GM19238 (cell line): ENCODE measurements at regions not wholly inside any gene's neighbourhood (a gene's known extent, or its start where the extent isn't known, plus 50 kb on each side); places are given as distances from the start of the nearest gene placed in this dataset.
"Not testable (repeated sequence)": the region's sequence is repeated elsewhere in the genome, so short reads cannot be mapped to it uniquely, and the experiment has no call there.

Experiments
- DNase-seq: peaks from one replicate; pipeline ENCODE4 v3.0.0; 2011; ENCODE audit warnings: low spot score; ENCODE audit not compliant: insufficient read length

DNA sequence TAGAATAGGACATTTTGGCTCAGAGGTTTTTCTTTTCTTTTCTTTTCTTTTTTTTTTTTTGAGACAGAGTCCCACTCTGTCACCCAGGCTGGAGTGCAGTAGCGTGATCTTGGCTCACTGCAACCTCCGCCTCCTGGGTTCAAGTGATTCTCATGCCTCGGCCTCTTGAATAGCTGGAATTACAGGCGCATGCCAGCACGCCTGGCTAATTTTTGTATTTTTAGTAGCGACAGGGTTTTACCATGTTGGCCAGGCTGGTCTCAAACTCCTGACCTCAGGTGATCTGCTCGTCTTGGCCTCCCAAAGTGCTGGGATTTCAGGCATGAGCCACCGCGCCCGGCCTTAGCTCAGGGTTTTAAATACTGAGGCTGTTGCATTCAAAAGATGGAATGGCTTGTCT is 156.1 kb downstream of the PRL start:
- DNase-seq = not testable (repeated sequence)

DNA sequence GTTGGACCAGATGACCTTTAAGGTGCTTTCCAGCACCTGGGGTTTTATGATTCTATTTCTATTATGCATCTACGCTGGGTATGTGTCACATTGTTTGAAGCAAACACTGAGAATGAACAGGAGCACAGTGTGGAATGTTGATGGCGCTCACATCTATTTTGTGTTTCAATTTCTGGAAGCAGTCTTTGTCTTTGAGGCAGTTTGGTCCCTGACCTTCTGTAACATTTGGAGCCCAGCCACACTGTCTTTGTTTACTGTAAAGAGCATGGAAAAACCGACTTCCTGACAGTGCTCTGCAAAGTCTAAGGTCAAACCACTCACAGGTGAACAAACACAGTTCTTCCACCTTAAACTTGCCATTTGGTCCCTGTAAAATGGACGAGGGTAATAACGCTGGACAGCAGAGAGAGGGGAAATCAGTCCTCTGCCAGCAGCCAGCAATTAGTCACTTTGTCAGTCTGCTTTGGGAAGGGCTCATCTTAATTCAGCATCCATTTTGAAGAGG is 155.5 kb downstream of the PRL start:
- DNase-seq = no peak

DNA sequence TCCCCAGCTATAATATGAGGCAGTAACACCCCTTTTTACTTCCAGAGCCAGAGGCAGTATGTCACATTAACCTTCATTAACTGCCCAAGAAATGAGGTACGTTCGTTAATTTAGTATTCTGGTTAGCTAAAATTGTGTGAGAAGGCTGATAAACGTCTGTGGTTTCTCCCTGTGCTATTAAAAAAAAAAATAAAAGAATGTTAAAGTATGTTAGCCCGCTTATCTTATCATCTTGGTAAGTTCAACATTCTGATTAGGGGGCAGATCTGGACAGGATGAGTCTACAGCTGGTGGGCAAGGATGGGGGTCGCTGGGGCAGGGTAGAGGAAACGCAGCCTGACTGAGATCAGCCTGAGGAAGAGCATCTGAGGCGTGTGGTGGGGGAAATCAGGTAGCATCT is 154.0 kb downstream of the PRL start:
- DNase-seq = no peak

- DNase-seq = no peak
Measured at GRCh38 chr6:22145376-22145775, 151.5 kb downstream of the PRL start.

DNA sequence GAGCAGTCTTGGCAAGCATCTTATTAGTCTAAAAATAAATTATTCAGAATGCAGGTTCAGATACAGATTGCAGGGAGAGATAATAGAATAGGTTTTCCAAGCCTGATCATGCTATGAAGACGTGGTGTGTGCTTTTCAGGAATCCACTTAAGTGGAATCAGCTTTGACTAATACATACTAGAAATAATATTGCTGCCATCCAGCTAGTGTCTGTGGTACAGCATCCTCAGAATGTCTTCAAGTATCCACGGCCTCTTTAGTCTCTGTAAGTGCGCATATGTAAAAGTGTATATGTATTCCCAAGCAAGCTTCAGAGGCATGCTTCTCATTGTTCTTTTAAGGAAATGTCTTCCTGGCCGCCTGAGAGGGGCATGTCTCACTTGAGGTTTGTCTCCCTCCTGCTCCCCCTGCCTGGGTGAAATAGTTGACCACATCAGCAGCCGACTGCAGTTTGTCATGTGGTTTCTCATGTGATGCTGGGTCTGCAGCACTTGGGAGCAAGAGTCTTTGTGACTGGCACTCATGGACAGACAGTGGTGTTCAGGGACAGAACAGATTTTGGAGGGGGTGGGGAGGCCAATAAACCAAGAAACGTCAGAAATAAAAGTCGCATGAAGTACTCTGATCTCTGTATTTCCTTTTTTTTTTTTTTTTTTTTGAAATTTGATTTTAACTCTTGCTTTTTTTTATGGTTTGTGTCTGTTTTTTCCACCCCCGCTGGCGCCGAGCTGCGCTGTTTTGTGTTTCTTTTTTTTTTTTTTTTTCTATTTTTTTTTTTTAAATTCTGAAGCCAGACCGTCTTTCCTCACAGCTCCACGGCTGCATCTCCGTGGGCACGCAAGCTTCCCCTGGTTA is 150.8 kb downstream of the PRL start:
- DNase-seq = no peak

DNA sequence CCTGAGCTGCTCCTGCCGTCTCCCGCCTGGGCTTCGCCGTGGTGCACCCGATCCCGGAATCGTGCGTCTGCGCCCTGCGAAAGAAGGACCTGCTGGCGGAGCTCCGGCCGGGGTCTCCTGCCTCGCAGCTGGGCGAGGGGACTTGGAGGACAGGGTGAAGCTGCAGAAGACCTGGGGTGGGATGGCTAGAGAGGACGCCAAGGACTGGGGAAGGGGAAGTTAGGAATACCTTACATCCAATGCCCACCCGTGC is 150.2 kb downstream of the PRL start:
- no peak for DNase-seq

DNA sequence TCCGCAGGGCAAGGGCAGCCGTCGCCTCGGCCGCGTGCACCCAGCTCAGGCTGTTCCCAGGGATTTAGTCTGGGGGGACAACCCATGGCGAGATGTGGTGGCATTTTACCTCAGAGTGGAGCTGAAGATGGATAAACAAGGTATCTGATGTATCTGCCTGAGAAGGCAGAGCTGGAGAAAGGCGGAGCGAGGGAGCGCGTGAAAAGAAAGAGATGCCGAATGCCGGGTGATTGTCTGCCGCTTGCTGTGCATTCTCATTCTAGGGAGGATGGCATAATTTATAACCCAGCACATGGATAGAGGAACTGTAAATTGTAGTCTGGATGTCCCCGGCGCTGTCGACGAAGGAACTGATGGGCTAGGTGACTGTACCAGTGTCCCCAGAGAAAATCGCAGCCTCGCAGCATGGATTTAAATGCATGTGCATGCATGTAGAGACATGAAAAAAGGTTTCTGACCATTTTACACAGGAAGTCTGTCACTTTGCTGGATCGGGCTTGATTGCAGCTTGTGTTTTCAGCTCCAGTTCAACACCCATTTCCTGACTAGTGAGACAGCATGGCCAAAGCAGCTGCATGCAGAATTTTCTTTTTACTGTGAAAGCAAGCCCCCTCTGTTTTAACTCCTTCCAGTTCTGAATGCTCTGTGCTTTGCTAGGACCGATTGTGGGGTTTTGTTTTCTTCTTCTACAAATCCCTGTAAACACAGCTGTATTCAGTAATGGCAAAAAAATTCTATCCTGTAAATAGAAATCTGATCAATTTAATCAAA is 149.7 kb downstream of the PRL start:
- no peak for DNase-seq

DNA sequence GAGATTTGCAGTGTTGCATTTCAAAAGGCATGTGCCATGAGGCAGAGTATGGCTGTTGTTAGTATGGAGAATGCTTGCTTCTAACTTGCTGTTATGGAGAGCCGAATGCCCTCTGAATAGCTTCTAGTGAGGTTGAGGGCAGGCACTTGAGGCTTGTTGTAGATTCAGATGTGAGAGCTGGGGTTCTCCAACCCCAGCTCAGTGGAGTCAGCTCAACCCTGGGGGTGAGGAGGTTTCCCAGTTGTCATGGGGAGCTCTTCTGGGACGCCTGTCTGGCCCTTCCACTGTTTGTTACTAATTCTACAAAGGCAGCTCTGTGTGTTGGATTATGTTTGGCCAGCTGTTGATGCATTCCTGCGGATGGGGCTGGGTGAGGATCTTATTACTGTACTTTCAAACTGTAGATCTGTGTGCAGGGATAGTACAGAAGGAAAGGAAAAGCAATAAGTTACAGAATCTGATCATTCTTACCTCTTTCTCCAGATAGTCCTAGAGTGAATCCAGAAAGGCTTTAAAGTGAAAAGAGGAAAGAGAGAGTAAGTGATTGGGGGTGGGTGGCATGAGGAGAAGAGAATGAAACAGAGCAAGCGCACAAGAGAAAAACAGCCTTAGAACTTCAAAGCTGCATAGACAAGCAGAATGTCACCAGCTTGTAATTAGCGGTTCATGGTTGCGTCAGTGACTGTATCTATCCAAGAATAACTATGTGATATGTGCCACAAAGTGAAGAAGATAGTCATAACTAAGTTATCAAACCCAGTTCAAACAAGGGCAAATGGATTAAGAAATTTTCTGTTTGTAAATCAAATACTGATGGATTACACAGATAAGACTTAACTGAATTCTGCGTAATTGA is 148.7 kb downstream of the PRL start:
- no peak for DNase-seq

- no peak for DNase-seq
Measured at GRCh38 chr6:22149096-22149495, 147.7 kb downstream of the PRL start.

DNA sequence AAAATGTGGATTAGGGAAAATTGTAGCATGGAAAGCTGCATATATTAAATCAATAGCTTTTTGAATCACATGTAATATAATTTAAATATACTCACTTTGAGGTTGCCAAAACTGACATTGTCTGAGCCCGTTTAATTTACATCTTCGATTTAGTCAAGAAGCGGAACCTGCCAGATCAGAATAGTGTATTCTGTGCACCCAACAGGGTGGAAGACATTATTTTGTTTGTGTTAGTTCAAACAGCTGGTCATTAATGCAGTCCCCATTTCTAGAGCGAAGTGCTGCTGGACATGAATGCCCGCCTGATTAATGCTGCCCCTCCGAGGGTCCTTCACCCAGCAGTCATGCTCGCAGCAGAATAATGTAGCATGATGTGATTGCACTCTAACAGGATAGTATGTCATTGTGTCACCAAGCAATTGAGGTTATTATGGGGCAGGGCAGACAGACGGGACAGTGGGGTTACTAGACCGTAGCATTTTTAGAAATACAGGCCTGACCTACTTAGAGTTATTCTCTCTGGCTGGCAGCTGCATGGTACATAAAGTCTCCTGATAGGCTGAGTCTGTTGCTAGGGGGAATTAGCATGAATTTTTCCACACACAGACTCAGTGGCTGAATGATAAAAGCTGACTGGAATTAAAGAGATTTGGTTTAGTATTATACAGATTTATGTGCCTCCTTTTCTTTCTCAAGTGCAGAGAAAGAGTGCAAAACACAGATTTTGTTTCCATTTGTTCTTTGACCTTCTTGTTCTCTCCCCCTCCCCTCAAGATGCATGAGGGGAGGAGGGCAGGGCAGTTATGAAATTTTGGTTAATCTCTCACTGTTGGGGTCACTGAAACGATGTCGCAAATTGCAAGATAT is 147.1 kb downstream of the PRL start:
- DNase-seq = no peak

- DNase-seq = no peak
Measured at GRCh38 chr6:22150368-22151035, 146.3 kb downstream of the PRL start.

- DNase-seq = no peak
Measured at GRCh38 chr6:22151892-22152291, 144.9 kb downstream of the PRL start.

DNA sequence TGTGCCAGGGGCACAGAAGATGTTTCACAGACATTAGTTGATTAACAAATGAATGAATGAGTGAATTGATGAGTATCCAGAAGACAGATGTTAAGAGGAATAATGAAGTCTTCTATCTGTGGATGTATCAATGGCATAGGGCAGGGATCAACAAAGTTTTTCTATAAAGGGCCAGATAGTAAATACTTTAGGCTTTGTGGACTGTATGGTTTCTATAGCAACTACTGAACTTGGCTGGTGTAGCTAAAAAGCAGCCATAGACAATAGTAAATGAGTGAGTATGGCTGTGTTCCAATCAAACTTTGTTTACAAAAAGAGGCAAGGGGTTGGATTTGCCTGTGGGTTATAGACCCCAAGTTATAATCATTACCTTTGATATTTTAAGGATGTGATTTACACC is 144.0 kb downstream of the PRL start:
- no peak for DNase-seq

GRCh38 chr6:22153384-22154158 is 143.3 kb downstream of the PRL start:
- DNase-seq = no peak

GRCh38 chr6:22155551-22155950 is 141.3 kb downstream of the PRL start:
- no peak for DNase-seq

DNA sequence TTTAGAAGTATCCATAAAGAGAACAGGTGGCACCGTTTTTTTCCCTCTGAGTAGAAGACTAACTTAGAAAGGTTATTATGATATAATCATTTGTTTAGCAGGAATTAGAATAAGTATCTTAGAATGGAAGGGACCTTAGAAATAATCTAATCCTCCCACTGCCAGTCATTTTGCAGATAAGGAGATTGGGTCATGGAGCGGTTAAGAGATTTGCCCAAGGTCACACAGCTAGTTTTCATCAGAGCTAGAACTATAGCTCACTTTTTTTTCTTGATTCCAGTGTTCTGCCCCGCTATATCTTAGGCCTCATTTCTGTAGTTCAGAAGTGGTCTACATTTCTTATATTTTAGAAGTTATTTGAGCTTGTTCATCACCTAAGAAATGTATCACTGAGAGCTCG is 139.6 kb downstream of the PRL start:
- no peak for DNase-seq

DNA sequence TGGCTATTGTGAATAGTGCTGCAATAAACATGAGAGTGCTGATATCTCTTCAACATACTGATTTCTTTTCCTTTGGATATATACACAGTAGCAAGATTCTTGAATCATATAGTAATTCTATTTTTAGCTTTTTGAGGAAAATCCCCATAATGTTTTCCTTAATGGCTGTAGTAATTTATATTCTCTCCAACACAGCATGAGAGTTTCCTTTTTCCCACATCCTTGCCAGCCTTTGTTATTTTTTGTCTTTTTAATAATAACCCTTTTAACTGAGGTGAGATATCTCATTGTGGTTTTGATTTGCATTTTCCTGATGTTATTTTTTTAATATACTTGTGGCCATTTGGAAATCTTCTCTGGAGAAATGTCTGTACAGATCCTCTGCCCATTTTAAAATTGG is 132.6 kb downstream of the PRL start:
- no peak for DNase-seq

- DNase-seq = not testable (repeated sequence)
Measured at GRCh38 chr6:22171006-22171405, 125.8 kb downstream of the PRL start.

DNA sequence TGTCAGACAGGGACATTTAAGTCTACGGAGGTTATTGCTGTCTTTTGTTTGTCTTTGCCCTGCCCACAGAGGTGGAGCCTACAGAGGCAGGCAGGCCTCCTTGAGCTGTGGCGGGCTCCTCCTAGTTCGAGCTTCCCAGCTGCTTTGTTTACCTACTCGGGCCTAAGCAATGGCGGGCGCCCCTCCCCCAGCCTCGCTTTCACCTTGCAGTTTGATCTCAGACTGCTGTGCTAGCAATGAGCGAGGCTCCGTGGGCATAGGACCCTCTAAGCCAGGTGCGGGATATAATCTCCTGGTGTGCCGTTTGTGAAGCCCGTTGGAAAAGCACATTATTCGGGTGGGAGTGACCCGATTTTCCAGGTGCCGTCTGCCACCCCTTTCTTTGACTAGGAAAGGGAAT is 125.0 kb downstream of the PRL start:
- DNase-seq = not testable (repeated sequence)

DNA sequence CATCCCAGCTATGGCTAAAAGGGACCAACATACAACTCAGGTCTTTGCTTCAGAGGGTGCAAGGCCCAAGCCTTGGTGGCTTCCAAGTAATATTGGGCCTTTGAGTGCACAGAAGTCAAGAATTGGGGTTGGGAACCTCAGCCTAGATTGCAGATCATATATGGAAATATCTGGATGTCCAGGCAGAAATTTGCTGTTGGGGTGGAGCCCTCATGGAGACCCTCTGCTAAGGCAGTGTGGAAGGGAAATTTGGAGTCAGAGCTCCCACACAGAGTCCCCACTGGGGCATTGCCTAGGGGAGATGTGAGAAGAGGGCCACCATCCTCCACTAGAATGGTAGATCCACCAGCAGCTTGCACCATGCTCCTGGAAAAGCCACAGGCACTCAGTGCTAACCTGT is 123.5 kb downstream of the PRL start:
- no peak for DNase-seq
